Calu3 (cell line): ENCODE measurements at regions not wholly inside any gene's neighbourhood (a gene's known extent, or its start where the extent isn't known, plus 50 kb on each side); places are given as distances from the start of the nearest gene placed in this dataset.

Source experiments
- BruUV-seq: library from RNA; stranded (reverse); fragments of 400-500 nt; replicated peaks from 2 replicates; lab custom pipeline; 2021; lab: Mats Ljungman, UMichigan
- CTCF ChIA-PET: fragments of 300-600 bp; sonication (Branson Sonifier 250); formaldehyde crosslinking; loops from one replicate; lab custom pipeline; 2022; ENCODE audit warnings: antibody characterized with exemption; lab: Charles Lee
- DNase-seq: peaks from one replicate; pipeline ENCODE4 v3.0.0; 2022
- H3K27ac Mint-ChIP-seq: one replicate; pipeline ENCODE4 v1.8.0; 2022; ENCODE audit warnings: mixed read lengths; ENCODE audit not compliant: unreplicated experiment
- H3K27me3 Mint-ChIP-seq: one replicate; pipeline ENCODE4 v1.8.0; 2022; ENCODE audit warnings: mixed read lengths; ENCODE audit not compliant: unreplicated experiment
- H3K36me3 Mint-ChIP-seq: one replicate; pipeline ENCODE4 v1.8.0; 2022; ENCODE audit warnings: mild to moderate bottlenecking, moderate library complexity, mixed read lengths; ENCODE audit not compliant: insufficient read depth, unreplicated experiment
- H3K4me1 Mint-ChIP-seq: one replicate; pipeline ENCODE4 v1.8.0; 2022; ENCODE audit warnings: mild to moderate bottlenecking, low read depth, mixed read lengths; ENCODE audit not compliant: unreplicated experiment
- H3K4me3 Mint-ChIP-seq: one replicate; pipeline ENCODE4 v1.8.0; 2022; ENCODE audit warnings: mild to moderate bottlenecking, low read depth, moderate library complexity, mixed read lengths; ENCODE audit not compliant: unreplicated experiment
- H3K9me3 Mint-ChIP-seq: one replicate; pipeline ENCODE4 v1.8.0; 2022; ENCODE audit warnings: low read depth, mixed read lengths; ENCODE audit not compliant: unreplicated experiment
- CTCF ChIP-seq: fragments of 200-600 bp; IDR thresholded peaks from one replicate; pipeline ENCODE4 v1.8.0; 2022; ENCODE audit warnings: antibody characterized with exemption; ENCODE audit not compliant: unreplicated experiment
- intact Hi-C: fragments of 100-400 bp; cut with micrococcal nuclease; formaldehyde crosslinking; loops from one replicate; pipeline ENCODE4 v1.10.0; 2022; ENCODE audit not compliant: unreplicated experiment

GRCh38 chr2:88263861-88264260, 93.7 kb downstream of the THNSL2 start:
- H3K4me3 Mint-ChIP-seq, result peak overlapping the region; percentile 25
- no peaks in the 10 kb centered on the region for H3K9me3 Mint-ChIP-seq
- BruUV-seq, result no TSS peak
- H3K4me1 Mint-ChIP-seq, result peaks cover 28% of the 10 kb centered on the region
- no peaks in the 10 kb centered on the region for H3K27me3 Mint-ChIP-seq
- CTCF ChIA-PET, result no interaction called here
- H3K27ac Mint-ChIP-seq, result peak overlapping the region; percentile 75
- peak; percentile 31 for DNase-seq
- intact Hi-C loops, result no loop called here
- no peak for TF ChIP-seq CTCF
- H3K36me3 Mint-ChIP-seq, result no peaks in the 10 kb centered on the region

- no peak for TF ChIP-seq CTCF
- no peak for DNase-seq
- Mint-ChIP-seq H3K36me3 (no peaks in the 10 kb centered on the region), H3K27ac (no peak overlapping the region), H3K4me1 (peaks cover 28% of the 10 kb centered on the region), H3K27me3 (no peaks in the 10 kb centered on the region), H3K9me3 (no peaks in the 10 kb centered on the region), H3K4me3 (no peak overlapping the region)
- BruUV-seq, result no TSS peak
- CTCF ChIA-PET, result no interaction called here
- intact Hi-C loops, result no loop called here
Observed at GRCh38 chr2:88261725-88262124, 91.6 kb downstream of the THNSL2 start.

GRCh38 chr2:88258208-88258607, 88.1 kb downstream of the THNSL2 start:
- Mint-ChIP-seq H3K27ac (no peak overlapping the region), H3K4me1 (peaks cover 4% of the 10 kb centered on the region), H3K27me3 (peaks cover 11% of the 10 kb centered on the region), H3K9me3 (peaks cover 2% of the 10 kb centered on the region), H3K4me3 (no peak overlapping the region), H3K36me3 (no peaks in the 10 kb centered on the region)
- DNase-seq, result no peak
- CTCF ChIA-PET, result no interaction called here
- BruUV-seq, result no TSS peak
- intact Hi-C loops, result no loop called here
- TF ChIP-seq CTCF, result no peak

GRCh38 chr2:88254437-88255091, 84.4 kb downstream of the THNSL2 start:
- no peak for TF ChIP-seq CTCF
- intact Hi-C loops, result no loop called here
- H3K4me1 Mint-ChIP-seq, result no peaks in the 10 kb centered on the region
- peaks cover 2% of the 10 kb centered on the region for H3K9me3 Mint-ChIP-seq
- no peak overlapping the region for H3K4me3 Mint-ChIP-seq
- H3K36me3 Mint-ChIP-seq, result no peaks in the 10 kb centered on the region
- no TSS peak for BruUV-seq
- peaks cover 35% of the 10 kb centered on the region for H3K27me3 Mint-ChIP-seq
- CTCF ChIA-PET, result no interaction called here
- H3K27ac Mint-ChIP-seq, result no peak overlapping the region
- DNase-seq, result no peak
